CD4-positive, alpha-beta T cell (primary cell): ENCODE measurements at regions not wholly inside any gene's neighbourhood (a gene's known extent, or its start where the extent isn't known, plus 50 kb on each side); places are given as distances from the start of the nearest gene placed in this dataset.

Experiments used
- ATAC-seq: fragments of 200-7000 bp; cut with Tn5 transposase; one replicate; pipeline ENCODE4 v1.10.0; 2022; ENCODE audit warnings: mild to moderate bottlenecking; ENCODE audit not compliant: poor library complexity
- CTCF ChIA-PET: fragments of 350-600 bp; sonication (Branson Sonifier 250); formaldehyde crosslinking; loops from one replicate; lab custom pipeline; 2021; ENCODE audit warnings: antibody characterized with exemption, inconsistent platforms; lab: Charles Lee
- POLR2A ChIA-PET: fragments of 350-600 bp; sonication (Branson Sonifier 250); formaldehyde crosslinking; loops from one replicate; lab custom pipeline; 2021; ENCODE audit warnings: antibody characterized with exemption, inconsistent platforms; lab: Charles Lee
- DNase-seq, 14 experiments: peaks; one replicate each; pipeline ENCODE4 v3.0.0-alpha.2; 2013 to 2020; ENCODE audit warnings: mixed read lengths in 2 of 14
- H3K27ac ChIP-seq, 2 donors: one replicate each; pipeline versions ENCODE4 v1.5.1 to v1.7.0; 2013; ENCODE audit warnings: low read length in 2 of 2, low read depth in 1 of 2, mild to moderate bottlenecking in 1 of 2
- H3K27me3 ChIP-seq, 2 experiments: 1 replicate in 1 of 2; 2 replicates in 1 of 2; pipeline versions ENCODE4 v1.6.1 to v1.7.0; 2013; ENCODE audit warnings: low read length in 2 of 2, control low read depth in 1 of 2, mild to moderate bottlenecking in 1 of 2, moderate library complexity in 1 of 2; ENCODE audit not compliant: insufficient read depth in 2 of 2, control insufficient read depth in 1 of 2
- H3K36me3 ChIP-seq: one replicate; pipeline ENCODE4 v1.6.1; 2013; ENCODE audit warnings: low read length, control low read depth; ENCODE audit not compliant: insufficient read depth
- H3K4me1 ChIP-seq: one replicate; pipeline ENCODE4 v1.6.1; 2013; ENCODE audit warnings: low read length, control low read depth; ENCODE audit not compliant: insufficient read depth
- H3K4me3 ChIP-seq: one replicate; pipeline ENCODE4 v1.5.1; 2013; ENCODE audit warnings: mild to moderate bottlenecking, low read length, moderate library complexity
- H3K9me3 ChIP-seq, 2 experiments: 1 replicate in 1 of 2; 2 replicates in 1 of 2; pipeline versions ENCODE4 v1.6.1 to v1.7.0; 2013; ENCODE audit warnings: low read length in 2 of 2, mild to moderate bottlenecking in 2 of 2, control low read depth in 1 of 2, moderate library complexity in 1 of 2; ENCODE audit not compliant: control insufficient read depth in 1 of 2, insufficient read depth in 1 of 2
- H3K27ac Mint-ChIP-seq: one replicate; pipeline ENCODE4 v1.8.0; 2020; ENCODE audit warnings: mixed read lengths
- H3K27me3 Mint-ChIP-seq: one replicate; pipeline ENCODE4 v1.8.0; 2021; ENCODE audit warnings: mixed read lengths
- H3K36me3 Mint-ChIP-seq: one replicate; pipeline ENCODE4 v1.8.0; 2021; ENCODE audit warnings: low read depth, mixed read lengths
- H3K4me1 Mint-ChIP-seq: one replicate; pipeline ENCODE4 v1.8.0; 2021; ENCODE audit warnings: low read depth, mixed read lengths
- H3K4me3 Mint-ChIP-seq: one replicate; pipeline ENCODE4 v1.8.0; 2020; ENCODE audit warnings: mild to moderate bottlenecking, mixed read lengths
- H3K9me3 Mint-ChIP-seq: one replicate; pipeline ENCODE4 v1.8.0; 2020; ENCODE audit warnings: mixed read lengths
- intact Hi-C, 2 experiments: fragments of 100-400 bp; cut with DNase I in 1 of 2; cut with micrococcal nuclease in 1 of 2; formaldehyde crosslinking; loops; one replicate each; pipeline versions ENCODE4 v1.15.1 to v1.9.0; 2023 to 2025; cut with DNase I, micrococcal nuclease
- TF ChIP-seq, protein P1 (sequence below): fragments of 200-600 bp; IDR thresholded peaks from one replicate; pipeline ENCODE4 v1.8.0; 2022; ENCODE audit warnings: antibody characterized with exemption, mild to moderate bottlenecking

DNA sequence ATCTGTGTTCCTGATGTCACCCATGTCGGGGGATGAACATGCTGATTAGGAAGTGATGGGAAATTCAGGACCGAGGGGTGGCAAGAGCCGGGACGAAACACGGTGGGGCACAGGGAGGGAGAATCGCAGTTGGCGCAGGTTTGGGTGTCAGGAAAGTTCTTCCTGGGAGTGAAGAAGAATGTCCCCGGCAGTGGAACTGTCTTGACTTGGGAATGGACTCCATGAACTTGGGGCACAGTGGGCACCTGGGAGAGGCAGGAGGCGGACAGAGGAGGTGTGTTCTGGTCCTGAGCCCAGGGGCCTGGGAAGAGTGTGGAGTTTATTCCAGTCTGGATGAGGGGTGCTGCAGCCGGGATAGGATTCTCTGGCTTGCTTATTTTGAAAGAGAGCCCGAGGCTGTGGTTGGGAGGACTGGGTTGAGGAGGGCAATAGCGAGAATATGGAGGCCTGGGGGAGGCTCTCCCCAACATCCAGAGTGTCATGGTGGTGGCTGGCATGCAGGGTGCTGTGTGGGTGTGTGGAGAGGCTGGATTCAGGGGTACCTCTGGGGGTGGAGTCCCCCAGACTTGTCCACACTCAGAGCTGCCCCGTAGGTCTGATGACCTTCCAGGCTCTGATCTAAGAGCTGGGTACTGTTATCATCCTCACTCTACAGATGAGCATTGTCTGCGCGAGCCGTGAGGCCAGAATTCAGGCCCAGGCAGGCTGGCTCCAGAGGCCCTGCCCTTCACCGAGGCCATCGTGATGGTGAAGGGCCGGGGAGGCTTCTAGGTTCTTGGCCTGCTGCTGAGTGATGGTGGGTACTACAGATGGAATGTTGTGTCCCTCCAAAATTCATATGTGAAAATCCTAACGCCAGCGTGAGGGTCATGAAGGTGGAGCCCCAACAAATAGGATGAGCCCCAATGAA lies 274.5 kb upstream of the C1orf174 start:
- no peak for ATAC-seq
- H3K4me3 Mint-ChIP-seq, result no peak overlapping the region

GRCh38 chr1:4175566-4176405 lies 275.7 kb upstream of the C1orf174 start:
- CTCF ChIA-PET, result no interaction called here
- Mint-ChIP-seq H3K4me3 (no peak overlapping the region), H3K4me1 (no peaks in the 10 kb centered on the region), H3K36me3 (no peaks in the 10 kb centered on the region), H3K9me3 (no peaks in the 10 kb centered on the region), H3K27me3 (peaks cover 21% of the 10 kb centered on the region), H3K27ac (no peak overlapping the region)
- Histone ChIP-seq H3K36me3 (no peaks in the 10 kb centered on the region), H3K4me3 (no peak overlapping the region), H3K27ac (no peak overlapping the region), H3K4me1 (peaks cover 4% of the 10 kb centered on the region), H3K9me3 (peaks cover 0 to 4% of the 10 kb centered on the region in 2 experiments), H3K27me3 (peaks cover 0 to 4% of the 10 kb centered on the region in 2 experiments)
- DNase-seq, result no peak
- intact Hi-C loops, result no loop called here
- ATAC-seq, result no peak
- POLR2A ChIA-PET, result no interaction called here
- TF ChIP-seq, protein P1, sequence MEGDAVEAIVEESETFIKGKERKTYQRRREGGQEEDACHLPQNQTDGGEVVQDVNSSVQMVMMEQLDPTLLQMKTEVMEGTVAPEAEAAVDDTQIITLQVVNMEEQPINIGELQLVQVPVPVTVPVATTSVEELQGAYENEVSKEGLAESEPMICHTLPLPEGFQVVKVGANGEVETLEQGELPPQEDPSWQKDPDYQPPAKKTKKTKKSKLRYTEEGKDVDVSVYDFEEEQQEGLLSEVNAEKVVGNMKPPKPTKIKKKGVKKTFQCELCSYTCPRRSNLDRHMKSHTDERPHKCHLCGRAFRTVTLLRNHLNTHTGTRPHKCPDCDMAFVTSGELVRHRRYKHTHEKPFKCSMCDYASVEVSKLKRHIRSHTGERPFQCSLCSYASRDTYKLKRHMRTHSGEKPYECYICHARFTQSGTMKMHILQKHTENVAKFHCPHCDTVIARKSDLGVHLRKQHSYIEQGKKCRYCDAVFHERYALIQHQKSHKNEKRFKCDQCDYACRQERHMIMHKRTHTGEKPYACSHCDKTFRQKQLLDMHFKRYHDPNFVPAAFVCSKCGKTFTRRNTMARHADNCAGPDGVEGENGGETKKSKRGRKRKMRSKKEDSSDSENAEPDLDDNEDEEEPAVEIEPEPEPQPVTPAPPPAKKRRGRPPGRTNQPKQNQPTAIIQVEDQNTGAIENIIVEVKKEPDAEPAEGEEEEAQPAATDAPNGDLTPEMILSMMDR, result no peak

More for the DNA sequence above, 274.5 kb upstream of the C1orf174 start:
- H3K9me3 Mint-ChIP-seq, result no peaks in the 10 kb centered on the region
- H3K27me3 ChIP-seq, result no peaks in the 10 kb centered on the region
- DNase-seq, result no peak
- TF ChIP-seq, protein P1, result no peak
- H3K27ac Mint-ChIP-seq, result no peak overlapping the region
- no peak overlapping the region for H3K4me3 ChIP-seq
- no peaks in the 10 kb centered on the region for H3K4me1 Mint-ChIP-seq
- no peaks in the 10 kb centered on the region for H3K36me3 Mint-ChIP-seq
- intact Hi-C loops, result no loop called here
- H3K27me3 Mint-ChIP-seq, result peaks cover 27% of the 10 kb centered on the region
- no peaks in the 10 kb centered on the region for H3K36me3 ChIP-seq
- CTCF ChIA-PET, result no interaction called here
- no peak overlapping the region for H3K27ac ChIP-seq
- peaks cover 0 to 4% of the 10 kb centered on the region in 2 experiments for H3K9me3 ChIP-seq
- POLR2A ChIA-PET, result no interaction called here
- H3K4me1 ChIP-seq, result peaks cover 4% of the 10 kb centered on the region

DNA sequence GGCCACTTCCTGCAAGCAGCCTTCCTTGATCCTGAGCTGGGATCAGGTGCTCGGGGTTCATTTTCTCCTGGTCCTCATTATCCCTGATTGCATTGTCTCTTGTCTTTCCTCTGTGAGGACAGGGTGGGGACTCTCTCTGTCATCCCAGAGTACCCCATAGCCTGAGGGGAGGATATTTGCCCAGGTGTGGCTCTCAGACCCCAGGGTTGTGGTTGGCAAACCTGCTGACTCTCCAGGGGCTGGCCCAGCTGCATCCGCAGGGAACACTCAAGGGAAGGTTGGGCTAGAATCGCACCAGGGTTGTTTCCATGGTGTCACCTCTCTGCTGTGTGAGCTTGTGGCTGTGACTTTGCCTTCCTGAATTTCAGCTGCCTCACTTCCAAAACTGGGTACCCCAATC lies 276.8 kb upstream of the C1orf174 start:
- no peak overlapping the region for H3K27ac Mint-ChIP-seq
- peaks cover 21% of the 10 kb centered on the region for H3K27me3 Mint-ChIP-seq
- Histone ChIP-seq H3K36me3 (no peaks in the 10 kb centered on the region), H3K9me3 (peaks cover 0 to 4% of the 10 kb centered on the region in 2 experiments), H3K4me1 (peaks cover 4% of the 10 kb centered on the region), H3K4me3 (no peak overlapping the region), H3K27me3 (peaks cover 0 to 4% of the 10 kb centered on the region in 2 experiments), H3K27ac (no peak overlapping the region)
- no peaks in the 10 kb centered on the region for H3K36me3 Mint-ChIP-seq
- no peak for DNase-seq
- CTCF ChIA-PET, result no interaction called here
- no peaks in the 10 kb centered on the region for H3K9me3 Mint-ChIP-seq
- H3K4me1 Mint-ChIP-seq, result no peaks in the 10 kb centered on the region
- POLR2A ChIA-PET, result no interaction called here
- ATAC-seq, result no peak
- no peak overlapping the region for H3K4me3 Mint-ChIP-seq
- TF ChIP-seq, protein P1, result no peak
- intact Hi-C loops, result no loop called here
